GM21786 (cell line): ENCODE measurements at regions not wholly inside any gene's neighbourhood (a gene's known extent, or its start where the extent isn't known, plus 50 kb on each side); places are given as distances from the start of the nearest gene placed in this dataset.

Experiments used
- ATAC-seq: cut with Tn5 transposase; IDR thresholded peaks from one replicate; pipeline ENCODE4 v1.9.1; 2021; ENCODE audit not compliant: unreplicated experiment

- ATAC-seq: no peak
Measured at GRCh38 chr7:67413670-67414069, 417.0 kb downstream of the TYW1 start.

GRCh38 chr7:67414858-67415257 is 418.2 kb downstream of the TYW1 start:
- ATAC-seq: no peak

- no peak for ATAC-seq
Measured at GRCh38 chr7:67422601-67423000, 426.0 kb downstream of the TYW1 start.

GRCh38 chr7:67423065-67423464 is 426.4 kb downstream of the TYW1 start:
- ATAC-seq: no peak

- no peak for ATAC-seq
Measured at GRCh38 chr7:67426654-67427053, 430.0 kb downstream of the TYW1 start.

GRCh38 chr7:67429735-67430134 is 433.1 kb downstream of the TYW1 start:
- no peak for ATAC-seq

GRCh38 chr7:67432536-67433234 is 436.1 kb downstream of the TYW1 start:
- no peak for ATAC-seq

- no peak for ATAC-seq
Measured at GRCh38 chr7:67435894-67436535, 439.4 kb downstream of the TYW1 start.

- ATAC-seq: no peak
Measured at GRCh38 chr7:67438198-67438882, 441.7 kb downstream of the TYW1 start.

GRCh38 chr7:67438913-67439505 is 442.4 kb downstream of the TYW1 start:
- no peak for ATAC-seq

GRCh38 chr7:67440321-67440720 is 443.7 kb downstream of the TYW1 start:
- no peak for ATAC-seq

- ATAC-seq: no peak
Measured at GRCh38 chr7:67445728-67446127, 449.1 kb downstream of the TYW1 start.

GRCh38 chr7:67447297-67447696 is 450.7 kb downstream of the TYW1 start:
- ATAC-seq: no peak

GRCh38 chr7:67448271-67448670 is 451.6 kb downstream of the TYW1 start:
- ATAC-seq: no peak

GRCh38 chr7:67450171-67450570 is 453.5 kb downstream of the TYW1 start:
- no peak for ATAC-seq

GRCh38 chr7:67451306-67451705 is 454.7 kb downstream of the TYW1 start:
- no peak for ATAC-seq

- ATAC-seq: no peak
Measured at GRCh38 chr7:67452516-67453026, 455.9 kb downstream of the TYW1 start.

- ATAC-seq: no peak
Measured at GRCh38 chr7:67453580-67454380, 457.1 kb downstream of the TYW1 start.

- ATAC-seq: no peak
Measured at GRCh38 chr7:67455508-67455907, 458.9 kb downstream of the TYW1 start.

- ATAC-seq: no peak
Measured at GRCh38 chr7:67462781-67463191, 466.2 kb downstream of the TYW1 start.

GRCh38 chr7:67463316-67463715 is 466.7 kb downstream of the TYW1 start:
- no peak for ATAC-seq
